Subcutaneous abdominal adipose tissue (tissue), 5 donors: ENCODE measurements at regions not wholly inside any gene's neighbourhood (a gene's known extent, or its start where the extent isn't known, plus 50 kb on each side); places are given as distances from the start of the nearest gene placed in this dataset.
"Not testable (repeated sequence)": the region's sequence is repeated elsewhere in the genome, so short reads cannot be mapped to it uniquely, and the experiment has no call there.

ENCODE experiments used
- H3K27ac ChIP-seq: one replicate; pipeline ENCODE4 v1.7.0; 2013; ENCODE audit warnings: low read depth, mild to moderate bottlenecking, inconsistent platforms, low read length, moderate library complexity
- H3K27me3 ChIP-seq, 5 donors: one replicate each; pipeline ENCODE4 v1.7.0; 2013; ENCODE audit warnings: low read length in 5 of 5, inconsistent platforms in 1 of 5; ENCODE audit not compliant: control insufficient read depth in 5 of 5, insufficient read depth in 4 of 5
- H3K36me3 ChIP-seq, 5 donors: one replicate each; pipeline ENCODE4 v1.7.0; 2013; ENCODE audit warnings: low read length in 5 of 5; ENCODE audit not compliant: control insufficient read depth in 5 of 5, insufficient read depth in 5 of 5
- H3K4me1 ChIP-seq, 5 donors: one replicate each; pipeline ENCODE4 v1.7.0; 2013; ENCODE audit warnings: low read length in 5 of 5, mild to moderate bottlenecking in 3 of 5, moderate library complexity in 1 of 5; ENCODE audit not compliant: control insufficient read depth in 5 of 5, insufficient read depth in 5 of 5
- H3K4me3 ChIP-seq, 5 donors: one replicate each; pipeline ENCODE4 v1.7.0; 2013; ENCODE audit warnings: low read length in 5 of 5, low read depth in 1 of 5
- H3K9ac ChIP-seq, 5 donors: one replicate each; pipeline ENCODE4 v1.7.0; 2013; ENCODE audit warnings: low read length in 5 of 5, mild to moderate bottlenecking in 4 of 5, moderate library complexity in 3 of 5
- H3K9me3 ChIP-seq, 5 donors: one replicate each; pipeline ENCODE4 v1.7.0; 2013; ENCODE audit warnings: low read length in 5 of 5; ENCODE audit not compliant: control insufficient read depth in 5 of 5
- donor health status: healthy.
- donor health status: healthy.
- donor health status: healthy.
- donor health status: healthy.
- donor health status: healthy.

DNA sequence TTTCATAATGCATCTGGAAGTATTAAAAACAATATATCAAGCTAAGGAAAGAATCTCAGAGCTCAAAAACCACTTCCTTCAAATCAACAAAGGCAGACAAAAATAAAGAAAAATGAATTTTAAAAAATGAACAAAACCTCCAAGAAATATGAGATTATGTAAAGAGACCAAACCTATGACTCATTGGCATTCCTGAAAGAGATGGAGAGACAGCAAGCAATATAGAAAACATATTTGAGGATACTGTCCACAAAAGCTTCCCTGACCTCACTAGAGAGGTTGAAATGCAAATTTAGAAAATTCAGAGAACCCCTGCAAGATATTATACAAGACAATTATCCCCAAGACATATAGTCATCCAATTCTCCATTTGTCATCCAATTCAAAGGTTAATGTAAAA lies 311.3 kb upstream of the SOX9 start:
- Histone ChIP-seq H3K36me3 (no peaks in the 10 kb centered on the region), H3K27me3 (peaks cover 0 to 4% (median 0%) of the 10 kb centered on the region in 5 donors), H3K27ac (no peak overlapping the region), H3K9ac (no peak overlapping the region), H3K4me1 (no peaks in the 10 kb centered on the region), H3K9me3 (peaks cover 0 to 2% (median 0%) of the 10 kb centered on the region in 5 donors), H3K4me3 (no peak overlapping the region)

DNA sequence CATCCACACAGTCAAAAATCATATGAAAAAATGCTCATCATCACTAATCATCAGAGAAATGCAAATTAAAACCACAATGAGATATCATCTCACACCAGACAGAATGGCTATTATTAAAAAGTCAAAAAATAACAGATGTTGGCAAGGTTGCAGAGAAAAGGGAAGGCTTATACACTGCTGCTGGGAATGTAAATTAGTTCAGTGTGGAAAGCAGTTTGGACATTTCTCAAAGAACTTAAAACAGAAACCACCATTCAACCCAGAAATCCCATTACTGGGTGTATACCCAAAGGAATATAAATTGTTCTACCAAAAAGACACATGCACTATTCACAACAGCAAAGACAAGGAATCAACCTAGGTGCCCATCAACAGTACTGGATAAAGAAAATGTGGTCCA lies 307.0 kb upstream of the SOX9 start:
- H3K27ac ChIP-seq, H3K9ac ChIP-seq, H3K36me3 ChIP-seq, H3K4me1 ChIP-seq, H3K9me3 ChIP-seq, H3K4me3 ChIP-seq, H3K27me3 ChIP-seq: not testable (repeated sequence)

DNA sequence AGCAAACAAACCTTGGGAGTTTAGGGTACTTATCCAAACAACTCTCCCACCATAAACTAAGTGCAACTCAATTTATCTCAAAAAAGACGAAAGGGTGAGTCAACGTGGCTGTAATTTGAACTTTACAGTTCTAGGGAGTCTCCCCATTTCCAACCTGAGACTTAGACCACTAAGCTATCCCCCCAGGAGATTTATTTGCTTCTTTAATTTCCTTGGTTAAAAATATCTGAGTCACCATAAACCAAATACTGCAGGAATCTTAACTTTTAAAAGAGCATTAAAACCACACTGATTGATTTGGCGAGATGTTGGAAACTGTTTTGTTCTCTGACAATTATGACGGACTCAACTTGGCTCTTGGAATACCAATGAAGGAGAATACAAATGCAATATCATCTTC lies 299.3 kb upstream of the SOX9 start:
- H3K27me3 ChIP-seq, result no peaks in the 10 kb centered on the region
- H3K9ac ChIP-seq, result no peak overlapping the region
- no peaks in the 10 kb centered on the region for H3K9me3 ChIP-seq
- H3K36me3 ChIP-seq, result no peaks in the 10 kb centered on the region
- no peak overlapping the region for H3K27ac ChIP-seq
- peaks cover 0 to 3% (median 0%) of the 10 kb centered on the region in 5 donors for H3K4me1 ChIP-seq
- no peak overlapping the region for H3K4me3 ChIP-seq

DNA sequence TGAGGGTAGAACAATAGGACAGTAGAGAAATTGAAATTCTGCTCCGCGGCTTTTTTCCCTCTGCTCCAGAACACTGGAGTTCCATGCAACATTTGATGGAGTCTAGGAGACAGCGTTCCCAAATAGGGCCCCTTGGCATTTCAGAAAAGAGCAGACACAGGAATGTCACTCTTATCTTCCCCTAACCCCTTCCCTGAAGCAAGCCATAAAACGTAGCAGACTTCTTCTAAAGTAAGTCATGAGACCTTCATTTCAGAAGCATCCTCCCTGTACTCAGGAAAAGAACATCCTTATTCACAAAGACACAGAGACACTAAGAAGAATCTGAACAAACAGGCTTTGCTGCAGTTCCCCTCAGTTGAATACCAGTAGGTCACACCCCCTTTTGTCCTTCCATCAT lies 296.1 kb upstream of the SOX9 start:
- Histone ChIP-seq H3K4me3 (no peak overlapping the region), H3K36me3 (no peaks in the 10 kb centered on the region), H3K4me1 (peaks cover 0 to 3% (median 0%) of the 10 kb centered on the region in 5 donors), H3K27me3 (no peaks in the 10 kb centered on the region), H3K9ac (no peak overlapping the region), H3K9me3 (no peaks in the 10 kb centered on the region), H3K27ac (no peak overlapping the region)

DNA sequence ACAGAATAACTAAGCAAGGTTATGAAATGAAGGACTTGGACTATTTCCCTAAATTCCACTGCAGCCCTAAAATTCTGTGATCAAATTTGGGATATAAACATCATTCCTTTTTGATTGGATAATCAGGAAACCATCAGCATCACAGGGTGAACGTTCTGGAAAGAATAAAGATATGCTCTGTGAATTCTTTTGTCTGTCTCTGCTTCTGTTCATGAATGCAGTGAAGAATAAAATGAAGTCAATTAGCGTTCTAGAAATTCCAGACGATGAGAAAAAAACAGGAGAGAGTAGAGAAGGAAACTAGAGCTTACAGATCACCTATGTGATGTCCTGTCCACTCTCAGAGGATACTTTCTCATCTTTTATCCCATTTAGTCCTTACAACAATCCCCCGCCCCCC lies 295.1 kb upstream of the SOX9 start:
- Histone ChIP-seq H3K36me3 (no peaks in the 10 kb centered on the region), H3K9me3 (no peaks in the 10 kb centered on the region), H3K4me3 (no peak overlapping the region), H3K27me3 (peaks cover 0 to 3% (median 0%) of the 10 kb centered on the region in 5 donors), H3K4me1 (peaks cover 0 to 3% (median 0%) of the 10 kb centered on the region in 5 donors), H3K27ac (no peak overlapping the region), H3K9ac (no peak overlapping the region)

DNA sequence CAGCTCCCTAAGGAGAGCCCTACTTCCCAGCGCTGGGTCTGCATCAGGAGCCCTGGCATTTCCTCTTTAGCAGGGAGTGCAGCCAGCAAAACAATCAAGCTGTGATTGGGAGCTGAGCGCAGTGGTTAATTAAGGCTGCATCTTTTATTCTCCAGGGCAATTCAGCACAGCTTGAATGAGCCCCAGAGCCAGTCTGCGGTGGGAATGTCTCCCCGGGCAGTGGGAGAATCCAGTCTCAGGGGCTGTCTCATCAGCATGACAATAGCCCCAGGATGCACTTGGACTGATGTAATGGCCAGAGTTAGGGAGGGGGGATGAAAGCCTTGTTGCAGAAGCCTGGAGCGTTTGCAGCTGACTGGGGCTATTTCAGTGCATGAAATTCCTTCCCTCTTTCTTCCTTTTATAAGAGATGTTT lies 292.6 kb upstream of the SOX9 start:
- Histone ChIP-seq H3K4me1 (peaks cover 0 to 3% (median 0%) of the 10 kb centered on the region in 5 donors), H3K4me3 (no peak overlapping the region), H3K27me3 (peaks cover 0 to 6% (median 4%) of the 10 kb centered on the region in 5 donors), H3K27ac (no peak overlapping the region), H3K9me3 (no peaks in the 10 kb centered on the region), H3K9ac (no peak overlapping the region), H3K36me3 (no peaks in the 10 kb centered on the region)

DNA sequence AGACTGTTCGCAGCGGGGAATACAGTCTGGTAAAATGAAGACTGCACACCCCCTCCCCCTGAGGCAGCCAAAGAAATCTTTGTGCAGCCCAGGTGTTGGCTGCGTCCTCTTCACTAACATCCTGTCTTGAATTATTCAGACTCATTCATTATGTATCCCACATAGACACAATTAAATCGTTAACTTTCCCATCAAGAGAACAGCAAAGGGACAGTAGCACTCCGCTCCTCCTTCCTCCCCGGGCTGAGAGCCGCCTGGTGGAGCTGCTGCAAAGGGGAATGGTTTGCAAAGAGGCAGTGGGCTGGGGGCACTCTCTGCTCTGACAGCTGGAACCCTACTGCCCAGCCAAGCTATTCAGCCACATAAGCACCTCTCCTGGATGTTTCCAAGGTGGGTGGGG lies 290.0 kb upstream of the SOX9 start:
- Histone ChIP-seq H3K27me3 (peaks cover 0 to 6% (median 4%) of the 10 kb centered on the region in 5 donors), H3K4me3 (no peak overlapping the region), H3K36me3 (no peaks in the 10 kb centered on the region), H3K27ac (no peak overlapping the region), H3K9me3 (no peaks in the 10 kb centered on the region), H3K4me1 (no peaks in the 10 kb centered on the region), H3K9ac (no peak overlapping the region)

DNA sequence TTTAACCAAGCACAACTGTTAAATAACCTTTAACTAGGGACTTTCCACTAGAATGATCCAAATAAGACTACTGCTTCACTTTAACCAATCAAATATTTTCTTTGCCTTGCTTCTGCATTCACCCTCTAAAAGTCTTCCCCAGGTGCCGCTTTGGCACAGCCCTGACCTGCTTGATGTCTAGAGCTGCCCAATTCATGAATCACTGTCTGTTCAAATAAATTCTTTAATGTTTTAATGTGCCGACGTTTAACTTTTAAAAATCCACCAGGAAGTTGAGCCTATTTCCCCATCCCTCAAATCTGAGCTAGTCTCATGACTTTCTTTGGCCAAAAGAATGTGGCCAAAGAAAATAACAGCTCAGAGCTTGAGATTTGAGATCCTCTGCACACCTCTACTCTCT lies 277.8 kb upstream of the SOX9 start:
- Histone ChIP-seq H3K27me3 (no peaks in the 10 kb centered on the region), H3K4me1 (no peaks in the 10 kb centered on the region), H3K27ac (no peak overlapping the region), H3K9me3 (peaks cover 0 to 5% (median 0%) of the 10 kb centered on the region in 5 donors), H3K9ac (no peak overlapping the region), H3K4me3 (no peak overlapping the region), H3K36me3 (no peaks in the 10 kb centered on the region)

DNA sequence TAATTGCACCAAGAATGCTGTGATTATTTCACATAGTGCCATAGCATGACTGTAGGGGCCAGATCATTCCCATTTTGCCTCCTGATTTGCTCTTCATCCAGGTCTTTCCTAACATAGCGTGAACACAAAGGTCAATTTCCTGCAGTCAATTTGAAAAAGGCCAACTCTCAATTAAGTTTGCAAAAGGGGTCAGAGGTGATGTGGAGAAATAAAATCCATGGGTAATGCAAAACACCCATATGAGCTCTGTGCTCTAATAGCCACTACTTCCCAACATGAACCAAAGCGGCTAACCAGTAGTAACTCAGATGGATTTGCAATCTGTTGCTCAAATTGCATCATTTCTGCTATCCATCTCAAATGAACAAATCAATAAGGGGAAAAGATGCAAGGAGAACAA lies 275.5 kb upstream of the SOX9 start:
- Histone ChIP-seq H3K4me1 (no peaks in the 10 kb centered on the region), H3K9me3 (peaks cover 0 to 5% (median 0%) of the 10 kb centered on the region in 5 donors), H3K4me3 (no peak overlapping the region), H3K36me3 (no peaks in the 10 kb centered on the region), H3K27me3 (no peaks in the 10 kb centered on the region), H3K9ac (no peak overlapping the region), H3K27ac (no peak overlapping the region)

DNA sequence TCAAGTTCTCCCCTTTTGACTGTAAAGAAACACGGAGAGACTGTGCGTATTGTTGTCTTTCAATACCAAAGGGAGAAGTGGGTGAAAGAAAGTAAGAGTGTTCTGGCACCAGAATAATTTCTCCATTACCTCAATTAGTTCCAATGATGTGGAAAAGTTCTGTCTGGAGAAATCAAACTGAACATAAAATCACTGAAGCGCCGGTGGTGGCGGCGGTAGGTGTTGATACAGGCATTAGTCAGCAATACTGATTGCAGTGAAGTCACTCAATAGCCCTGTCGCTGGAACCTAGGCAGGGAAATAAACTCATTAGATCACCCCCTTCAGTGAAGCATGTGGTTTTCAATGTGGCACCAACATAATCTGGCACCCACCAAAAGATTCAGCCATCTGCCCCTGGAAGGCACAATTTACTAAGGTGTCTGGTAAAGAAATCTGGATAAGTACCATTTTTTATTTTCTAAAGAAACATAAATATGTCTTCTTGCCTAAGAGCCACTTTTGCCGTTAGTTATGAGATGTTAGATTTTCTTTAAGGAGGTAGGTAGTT lies 274.2 kb upstream of the SOX9 start:
- no peaks in the 10 kb centered on the region for H3K27me3 ChIP-seq
- H3K27ac ChIP-seq, result no peak overlapping the region
- H3K36me3 ChIP-seq, result no peaks in the 10 kb centered on the region
- H3K4me3 ChIP-seq, result no peak overlapping the region
- no peak overlapping the region for H3K9ac ChIP-seq
- H3K9me3 ChIP-seq, result peaks cover 0 to 5% (median 0%) of the 10 kb centered on the region in 5 donors
- no peaks in the 10 kb centered on the region for H3K4me1 ChIP-seq
